HL-60 (cell line): ENCODE measurements at regions not wholly inside any gene's neighbourhood (a gene's known extent, or its start where the extent isn't known, plus 50 kb on each side); places are given as distances from the start of the nearest gene placed in this dataset.
A peak's percentile ranks its signal among the peaks of the same experiment; 100 is the strongest.

Experiments
- DNase-seq, 2 experiments: peaks; one replicate each; pipeline ENCODE4 v3.0.0-alpha.2; 2010 to 2020; ENCODE audit warnings: low read depth in 1 of 2, low spot score in 1 of 2
- H3K27ac ChIP-seq: fragments of 250-450 bp; sonication (Bioruptor Pico); replicated peaks from 2 replicates; pipeline ENCODE4 v1.5.1; 2020; ENCODE audit warnings: mild to moderate bottlenecking, moderate library complexity
- H3K27me3 ChIP-seq: fragments of 250-450 bp; sonication (Bioruptor Pico); 2 replicates; pipeline ENCODE4 v1.5.1; 2021; ENCODE audit warnings: mild to moderate bottlenecking, moderate library complexity; ENCODE audit not compliant: insufficient read depth, poor library complexity, severe bottlenecking
- H3K4me3 ChIP-seq: replicated peaks from 2 replicates; pipeline ENCODE4 v1.5.1; 2011; ENCODE audit warnings: mild to moderate bottlenecking, control low read depth, low read length; ENCODE audit not compliant: insufficient read depth
- CTCF ChIP-seq: IDR thresholded peaks from one replicate; pipeline ENCODE4 v1.5.1; 2011; ENCODE audit warnings: low read length, control low read depth, inconsistent platforms; ENCODE audit not compliant: insufficient read depth
- GABPA ChIP-seq: IDR thresholded peaks from 2 replicates; pipeline ENCODE4 v1.6.1; 2012; ENCODE audit warnings: low read depth
- POLR2AphosphoS5 ChIP-seq: IDR thresholded peaks from 2 replicates; pipeline ENCODE4 v1.6.1; 2012; ENCODE audit warnings: low read depth
- REST ChIP-seq: IDR thresholded peaks from 2 replicates; pipeline ENCODE4 v1.6.1; 2012; ENCODE audit warnings: low read depth; ENCODE audit not compliant: insufficient replicate concordance
- SPI1 ChIP-seq: IDR thresholded peaks from 2 replicates; pipeline ENCODE4 v1.6.1; 2012; ENCODE audit warnings: low read depth, mild to moderate bottlenecking, borderline replicate concordance

- Histone ChIP-seq H3K27me3 (no peaks in the 10 kb centered on the region), H3K4me3 (no peak overlapping the region), H3K27ac (no peak overlapping the region)
- TF ChIP-seq REST (no peak), CTCF (peak; percentile 97), SPI1 (no peak)
- DNase-seq = peak; percentile 28 to 45
Measured at GRCh38 chr18:73842795-73843394, 304.7 kb downstream of the FBXO15 start.

- Histone ChIP-seq H3K4me3 (no peak overlapping the region), H3K27ac (no peak overlapping the region), H3K27me3 (no peaks in the 10 kb centered on the region)
- no peak for TF ChIP-seq CTCF
- TF ChIP-seq POLR2AphosphoS5 = no peak
- TF ChIP-seq REST = no peak
- no peak for TF ChIP-seq SPI1
- no peak for TF ChIP-seq GABPA
- DNase-seq = no peak
Measured at GRCh38 chr18:73841661-73842060, 306.0 kb downstream of the FBXO15 start.

GRCh38 chr18:73840319-73840945 is 307.2 kb downstream of the FBXO15 start:
- TF ChIP-seq GABPA (no peak), REST (no peak), SPI1 (no peak)
- no peak for DNase-seq
- Histone ChIP-seq H3K4me3 (no peak overlapping the region), H3K27me3 (no peaks in the 10 kb centered on the region), H3K27ac (no peak overlapping the region)
